Trophoblast cell (in vitro differentiated cells and primary cell): ENCODE measurements at regions not wholly inside any gene's neighbourhood (a gene's known extent, or its start where the extent isn't known, plus 50 kb on each side); places are given as distances from the start of the nearest gene placed in this dataset.

Experiments
- DNase-seq, 2 donors: peaks; one replicate each; pipeline ENCODE4 v3.0.0-alpha.2; 2016
- H2AFZ ChIP-seq: 2 replicates; pipeline ENCODE4 v1.6.1; 2013; ENCODE audit warnings: low read length, moderate library complexity, mild to moderate bottlenecking; ENCODE audit not compliant: insufficient read depth, poor library complexity
- H2AK5ac ChIP-seq: 2 replicates; pipeline ENCODE4 v1.6.1; 2013; ENCODE audit warnings: mild to moderate bottlenecking, low read length
- H2BK120ac ChIP-seq: 2 replicates; pipeline ENCODE4 v1.6.1; 2013; ENCODE audit warnings: low read length, mild to moderate bottlenecking, moderate library complexity; ENCODE audit not compliant: insufficient read depth, poor library complexity
- H2BK12ac ChIP-seq: 2 replicates; pipeline ENCODE4 v1.6.1; 2013; ENCODE audit warnings: mild to moderate bottlenecking, low read length, moderate library complexity
- H2BK5ac ChIP-seq: 2 replicates; pipeline ENCODE4 v1.6.1; 2013; ENCODE audit warnings: low read length, low read depth, moderate library complexity, mild to moderate bottlenecking; ENCODE audit not compliant: poor library complexity
- H3K14ac ChIP-seq: 2 replicates; pipeline ENCODE4 v1.6.1; 2013; ENCODE audit warnings: mild to moderate bottlenecking, low read length
- H3K18ac ChIP-seq: 2 replicates; pipeline ENCODE4 v1.6.1; 2013; ENCODE audit warnings: mild to moderate bottlenecking, low read length
- H3K23ac ChIP-seq: 2 replicates; pipeline ENCODE4 v1.6.1; 2013; ENCODE audit warnings: low read length
- H3K27ac ChIP-seq: 2 replicates; pipeline ENCODE4 v1.5.1; 2013; ENCODE audit warnings: low read depth, mild to moderate bottlenecking, inconsistent platforms, low read length, moderate library complexity
- H3K27me3 ChIP-seq: 2 replicates; pipeline ENCODE4 v1.6.1; 2013; ENCODE audit warnings: inconsistent platforms, mild to moderate bottlenecking, low read length, moderate library complexity; ENCODE audit not compliant: insufficient read depth
- H3K36me3 ChIP-seq, 2 experiments: 1 replicate in 1 of 2; 2 replicates in 1 of 2; pipeline ENCODE4 v1.6.1; 2013; ENCODE audit warnings: low read length in 2 of 2, mild to moderate bottlenecking in 2 of 2, moderate library complexity in 1 of 2; ENCODE audit not compliant: insufficient read depth in 2 of 2, control insufficient read depth in 1 of 2
- H3K4ac ChIP-seq: 2 replicates; pipeline ENCODE4 v1.6.1; 2013; ENCODE audit warnings: low read depth, mild to moderate bottlenecking, low read length, moderate library complexity
- H3K4me1 ChIP-seq, 2 experiments: 1 replicate in 1 of 2; 2 replicates in 1 of 2; pipeline ENCODE4 v1.6.1; 2013; ENCODE audit warnings: low read length in 2 of 2, mild to moderate bottlenecking in 2 of 2, moderate library complexity in 1 of 2; ENCODE audit not compliant: insufficient read depth in 2 of 2, control insufficient read depth in 1 of 2
- H3K4me2 ChIP-seq: 2 replicates; pipeline ENCODE4 v1.6.1; 2013; ENCODE audit warnings: inconsistent platforms, mild to moderate bottlenecking, low read length, moderate library complexity
- H3K4me3 ChIP-seq: 2 replicates; pipeline ENCODE4 v1.5.1; 2013; ENCODE audit warnings: mild to moderate bottlenecking, low read depth, low read length, inconsistent platforms
- H3K79me1 ChIP-seq: one replicate; pipeline ENCODE4 v1.6.1; 2013; ENCODE audit warnings: low read length
- H3K79me2 ChIP-seq: 2 replicates; pipeline ENCODE4 v1.6.1; 2013; ENCODE audit warnings: low read length, mild to moderate bottlenecking; ENCODE audit not compliant: control insufficient read depth, insufficient read depth, poor library complexity
- H3K9ac ChIP-seq: 2 replicates; pipeline ENCODE4 v1.6.1; 2013; ENCODE audit warnings: mild to moderate bottlenecking, low read length
- H3K9me3 ChIP-seq: 2 replicates; pipeline ENCODE4 v1.6.1; 2013; ENCODE audit warnings: low read depth, mild to moderate bottlenecking, control low read depth, inconsistent platforms, low read length; ENCODE audit not compliant: insufficient read depth
- H4K12ac ChIP-seq: 2 replicates; pipeline ENCODE4 v1.6.1; 2013; ENCODE audit warnings: low read depth, mild to moderate bottlenecking, low read length, moderate library complexity
- H4K8ac ChIP-seq: 2 replicates; pipeline ENCODE4 v1.6.1; 2013; ENCODE audit warnings: low read depth, mild to moderate bottlenecking, low read length, moderate library complexity
- H4K91ac ChIP-seq: one replicate; pipeline ENCODE4 v1.6.1; 2013; ENCODE audit warnings: low read depth, mild to moderate bottlenecking, low read length, moderate library complexity
- WGBS: extraction: QIAGEN DNeasy Blood & Tissue Kit; methylation state at CpG from one replicate; pipeline ENCODE4 v1.1.7; 2013; ENCODE audit warnings: missing lambda C conversion rate; ENCODE audit not compliant: insufficient read length, insufficient coverage; ENCODE audit errors: extremely low coverage; 5-methylcytosine and 5-hydroxymethylcytosine counted together

DNA sequence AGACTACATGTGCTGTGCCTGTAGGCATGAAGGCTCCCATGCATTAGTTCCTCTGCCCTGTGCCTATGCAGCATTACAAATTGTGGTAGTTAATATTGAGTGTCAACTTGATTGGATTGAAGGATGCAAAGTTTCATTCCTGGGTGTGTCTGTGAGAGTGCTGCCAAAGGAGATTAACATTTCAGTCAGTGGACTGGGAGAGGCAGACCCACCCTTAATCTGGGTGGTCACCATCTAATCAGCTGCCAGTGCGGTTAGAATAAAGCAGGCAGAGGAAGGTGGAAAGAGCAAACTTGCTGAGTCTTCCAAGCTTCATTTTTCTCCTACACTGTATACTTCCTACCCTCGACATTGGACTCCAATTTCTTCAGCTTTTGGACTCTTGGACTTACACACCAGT, 460.2 kb upstream of the SMIM31 start:
- H3K27me3 ChIP-seq = no peaks in the 10 kb centered on the region
- no peak overlapping the region for H2AFZ ChIP-seq
- no peak overlapping the region for H3K4ac ChIP-seq
- no peak overlapping the region for H3K14ac ChIP-seq
- no peak overlapping the region for H2BK12ac ChIP-seq
- H2AK5ac ChIP-seq = no peak overlapping the region
- no peaks in the 10 kb centered on the region for H3K9me3 ChIP-seq
- no peak overlapping the region for H2BK5ac ChIP-seq
- DNase-seq = no peak
- no peak overlapping the region for H3K23ac ChIP-seq
- H3K4me1 ChIP-seq = no peaks in the 10 kb centered on the region
- H3K4me2 ChIP-seq = no peak overlapping the region
- no peaks in the 10 kb centered on the region for H3K79me2 ChIP-seq
- no peak overlapping the region for H3K4me3 ChIP-seq
- no peak overlapping the region for H3K18ac ChIP-seq
- no peaks in the 10 kb centered on the region for H3K36me3 ChIP-seq
- no peak overlapping the region for H3K9ac ChIP-seq
- no peak overlapping the region for H3K27ac ChIP-seq
- no peaks in the 10 kb centered on the region for H3K79me1 ChIP-seq
- no peak overlapping the region for H4K91ac ChIP-seq
- H4K12ac ChIP-seq = no peak overlapping the region
- no peak overlapping the region for H2BK120ac ChIP-seq
- H4K8ac ChIP-seq = no peak overlapping the region
- WGBS = no CpG with 5 or more reads among the region's 2 CpGs

DNA sequence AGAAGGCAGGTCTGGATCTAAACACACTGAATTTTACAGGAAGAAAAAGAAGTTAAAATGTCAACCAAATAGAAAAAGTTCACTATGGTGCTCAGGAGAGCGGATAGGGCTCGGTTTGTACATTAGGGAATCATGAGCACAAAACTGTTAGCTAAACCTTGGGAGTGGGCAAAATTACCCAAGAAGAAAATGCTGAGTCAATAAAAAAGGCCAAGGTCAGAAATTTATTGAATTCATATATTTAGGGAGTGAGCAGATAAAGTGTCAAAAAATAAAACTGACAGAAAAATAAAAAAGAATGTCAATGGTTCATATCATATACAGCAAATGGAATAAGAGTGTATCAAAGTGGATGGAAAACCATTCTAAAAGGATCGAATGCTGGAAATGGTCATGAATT, 452.5 kb upstream of the SMIM31 start:
- no peaks in the 10 kb centered on the region for H3K27me3 ChIP-seq
- H3K4me1 ChIP-seq = no peaks in the 10 kb centered on the region
- no peak overlapping the region for H2BK5ac ChIP-seq
- no peaks in the 10 kb centered on the region for H3K79me2 ChIP-seq
- H3K4me2 ChIP-seq = no peak overlapping the region
- no peaks in the 10 kb centered on the region for H3K36me3 ChIP-seq
- no peak overlapping the region for H3K14ac ChIP-seq
- no peaks in the 10 kb centered on the region for H3K9me3 ChIP-seq
- WGBS = no CpG with 5 or more reads among the region's 3 CpGs
- no peak overlapping the region for H3K27ac ChIP-seq
- no peak overlapping the region for H3K9ac ChIP-seq
- no peak for DNase-seq
- no peak overlapping the region for H2BK12ac ChIP-seq
- H2AFZ ChIP-seq = no peak overlapping the region
- H4K12ac ChIP-seq = no peak overlapping the region
- H4K91ac ChIP-seq = no peak overlapping the region
- H3K4me3 ChIP-seq = no peak overlapping the region
- no peak overlapping the region for H4K8ac ChIP-seq
- no peak overlapping the region for H2AK5ac ChIP-seq
- no peak overlapping the region for H3K4ac ChIP-seq
- H2BK120ac ChIP-seq = no peak overlapping the region
- no peak overlapping the region for H3K18ac ChIP-seq
- no peak overlapping the region for H3K23ac ChIP-seq
- H3K79me1 ChIP-seq = no peaks in the 10 kb centered on the region

GRCh38 chr4:164304101-164304639, 449.8 kb upstream of the SMIM31 start:
- H3K79me1 ChIP-seq = no peaks in the 10 kb centered on the region
- H3K14ac ChIP-seq = no peak overlapping the region
- H3K9ac ChIP-seq = no peak overlapping the region
- H3K36me3 ChIP-seq = no peaks in the 10 kb centered on the region
- DNase-seq = no peak
- no peak overlapping the region for H3K4ac ChIP-seq
- H3K79me2 ChIP-seq = no peaks in the 10 kb centered on the region
- H3K23ac ChIP-seq = no peak overlapping the region
- H4K8ac ChIP-seq = no peak overlapping the region
- no peak overlapping the region for H3K18ac ChIP-seq
- WGBS = no CpG with 5 or more reads among the region's 2 CpGs
- no peak overlapping the region for H2BK120ac ChIP-seq
- H3K27ac ChIP-seq = no peak overlapping the region
- H3K4me1 ChIP-seq = no peaks in the 10 kb centered on the region
- no peaks in the 10 kb centered on the region for H3K9me3 ChIP-seq
- H2AFZ ChIP-seq = no peak overlapping the region
- no peaks in the 10 kb centered on the region for H3K27me3 ChIP-seq
- no peak overlapping the region for H2BK5ac ChIP-seq
- no peak overlapping the region for H3K4me3 ChIP-seq
- H2BK12ac ChIP-seq = no peak overlapping the region
- no peak overlapping the region for H4K12ac ChIP-seq
- no peak overlapping the region for H3K4me2 ChIP-seq
- H2AK5ac ChIP-seq = no peak overlapping the region
- H4K91ac ChIP-seq = no peak overlapping the region

- Histone ChIP-seq H2BK12ac (no peak overlapping the region), H4K12ac (no peak overlapping the region), H3K9ac (no peak overlapping the region), H3K36me3 (no peaks in the 10 kb centered on the region), H3K4me1 (no peaks in the 10 kb centered on the region), H3K9me3 (no peaks in the 10 kb centered on the region), H4K91ac (no peak overlapping the region), H3K4me3 (no peak overlapping the region), H4K8ac (no peak overlapping the region), H3K23ac (no peak overlapping the region), H3K4ac (no peak overlapping the region), H3K27me3 (no peaks in the 10 kb centered on the region), H2BK120ac (no peak overlapping the region), H2AK5ac (no peak overlapping the region), H3K18ac (no peak overlapping the region), H2BK5ac (no peak overlapping the region), H3K27ac (no peak overlapping the region), H3K14ac (no peak overlapping the region), H3K79me2 (no peaks in the 10 kb centered on the region), H3K4me2 (no peak overlapping the region), H3K79me1 (no peaks in the 10 kb centered on the region), H2AFZ (no peak overlapping the region)
- WGBS = no CpG with 5 or more reads among the region's 2 CpGs
- DNase-seq = no peak
Measured at GRCh38 chr4:164304861-164305260, 449.1 kb upstream of the SMIM31 start.
